ENCODE measurements at regions not wholly inside any gene's neighbourhood (a gene's known extent, or its start where the extent isn't known, plus 50 kb on each side); places are given as distances from the start of the nearest gene placed in this dataset.
"Not testable (repeated sequence)": the region's sequence is repeated elsewhere in the genome, so short reads cannot be mapped to it uniquely, and the experiment has no call there.

DNA sequence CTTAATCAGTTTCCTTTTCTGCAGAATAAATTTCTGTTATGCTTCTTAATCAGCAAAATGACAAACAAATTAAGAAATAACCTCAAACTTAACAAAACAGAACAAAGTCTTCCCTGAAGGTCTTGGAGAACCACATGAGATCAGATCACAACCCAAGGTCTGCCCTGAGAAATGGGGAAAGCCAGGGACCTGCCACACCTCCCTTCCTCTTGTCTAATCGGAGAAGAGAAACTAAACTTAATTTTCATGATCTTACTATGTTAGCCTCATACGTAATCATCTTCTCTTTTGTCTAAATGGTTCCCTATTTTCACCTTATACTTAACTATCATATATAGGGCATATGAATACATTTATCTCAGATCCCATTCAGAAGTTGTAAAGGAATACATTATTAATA, 405.4 kb upstream of the SPATA31A3 start:
- H2AFZ ChIP-seq (ENCODE audit: low read depth, low read length); H3K36me3 ChIP-seq (ENCODE audit: control insufficient read depth, insufficient read depth, low read length); H3K4me2 ChIP-seq (ENCODE audit: insufficient read depth, low read length); H3K9ac ChIP-seq (ENCODE audit: insufficient read depth in 1 of 2, low read depth in 2 of 2, low read length in 2 of 2); ATAC-seq; FAIRE-seq; H4K20me1 ChIP-seq (replicated peaks; ENCODE audit: control insufficient read depth, insufficient read depth, low read length); CTCF ChIA-PET (ENCODE audit: low intra/inter-chr PET ratio); intact Hi-C loops (cut with micrococcal nuclease); H3K27ac ChIP-seq (ENCODE audit: extremely low read depth, low read depth, low read length); H3K4me3 ChIP-seq; H3K27me3 ChIP-seq (ENCODE audit: control insufficient read depth in 2 of 2, insufficient read depth in 2 of 2, low read length in 2 of 2); BruUV-seq (replicated peaks); H3K79me2 ChIP-seq (ENCODE audit: control insufficient read depth, insufficient read depth, low read length); H3K9me3 ChIP-seq (replicated peaks; ENCODE audit: control insufficient read depth, insufficient read depth, low read depth, low read length); H3K4me1 ChIP-seq (replicated peaks in 1 of 2; ENCODE audit: control insufficient read depth in 2 of 2, insufficient read depth in 2 of 2, low read length in 2 of 2); DNase-seq (ENCODE audit: extremely low read depth in 1 of 4, low spot score in 3 of 4); POLR2A ChIA-PET; in situ Hi-C loops (cut with MboI); H3K9me1 ChIP-seq (ENCODE audit: control insufficient read depth, insufficient read depth, low read length): not testable (repeated sequence)
- WGBS (ENCODE audit: insufficient coverage, low coverage, missing lambda C conversion rate), result 0% methylated on average over 1 of the region's 2 CpGs

DNA sequence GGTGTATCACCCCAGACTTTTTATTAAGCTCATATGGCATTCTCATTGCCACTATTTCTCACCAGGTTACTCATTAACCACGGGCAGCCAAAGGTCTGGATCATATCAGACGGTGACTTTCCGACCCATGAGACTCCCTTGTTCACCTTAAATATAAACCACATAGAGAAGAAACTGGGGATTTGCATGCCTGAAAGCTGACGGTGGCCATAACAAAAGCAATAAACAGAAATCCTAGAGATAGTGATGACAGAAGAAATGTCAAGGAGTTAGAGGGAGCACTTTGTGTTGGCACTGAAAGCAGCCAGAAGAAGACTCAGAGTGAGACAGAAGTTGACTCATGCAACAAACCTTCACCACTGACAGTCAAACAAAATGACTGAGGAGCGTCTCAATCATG, 402.4 kb upstream of the SPATA31A3 start:
- CTCF ChIA-PET (ENCODE audit: low intra/inter-chr PET ratio); H3K4me3 ChIP-seq; H3K9ac ChIP-seq (ENCODE audit: insufficient read depth in 1 of 2, low read depth in 2 of 2, low read length in 2 of 2); H3K4me2 ChIP-seq (ENCODE audit: insufficient read depth, low read length); intact Hi-C loops (cut with micrococcal nuclease); H3K9me1 ChIP-seq (ENCODE audit: control insufficient read depth, insufficient read depth, low read length); H3K9me3 ChIP-seq (replicated peaks; ENCODE audit: control insufficient read depth, insufficient read depth, low read depth, low read length); H3K27me3 ChIP-seq (ENCODE audit: control insufficient read depth in 2 of 2, insufficient read depth in 2 of 2, low read length in 2 of 2); H3K36me3 ChIP-seq (ENCODE audit: control insufficient read depth, insufficient read depth, low read length); POLR2A ChIA-PET; in situ Hi-C loops (cut with MboI); DNase-seq (ENCODE audit: extremely low read depth in 1 of 4, low spot score in 3 of 4); H3K27ac ChIP-seq (ENCODE audit: extremely low read depth, low read depth, low read length); H2AFZ ChIP-seq (ENCODE audit: low read depth, low read length); ATAC-seq; FAIRE-seq; H3K4me1 ChIP-seq (replicated peaks in 1 of 2; ENCODE audit: control insufficient read depth in 2 of 2, insufficient read depth in 2 of 2, low read length in 2 of 2); H3K79me2 ChIP-seq (ENCODE audit: control insufficient read depth, insufficient read depth, low read length); H4K20me1 ChIP-seq (replicated peaks; ENCODE audit: control insufficient read depth, insufficient read depth, low read length); BruUV-seq (replicated peaks): not testable (repeated sequence)
- WGBS (ENCODE audit: insufficient coverage, low coverage, missing lambda C conversion rate), result no CpG with 5 or more reads among the region's 5 CpGs

DNA sequence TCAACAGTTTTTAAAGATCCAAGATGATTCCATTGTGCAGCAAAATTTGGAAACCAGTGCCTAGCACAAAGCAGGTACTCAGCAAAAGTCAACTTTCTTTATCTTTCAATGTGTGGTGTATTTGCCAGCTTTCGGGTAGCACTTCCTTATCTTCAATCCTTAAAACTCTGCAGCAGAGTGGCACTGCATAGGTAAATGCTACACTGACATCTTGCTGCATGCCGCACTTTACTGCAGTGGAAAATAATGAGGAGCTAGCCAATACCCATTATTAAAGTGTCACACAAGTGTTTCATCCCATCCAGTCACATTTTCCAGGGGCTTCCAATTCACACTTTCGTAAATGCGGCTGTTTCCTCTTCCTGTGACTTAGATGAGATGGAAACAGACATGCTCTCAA, 401.7 kb upstream of the SPATA31A3 start:
- BruUV-seq (replicated peaks); H3K27me3 ChIP-seq (ENCODE audit: control insufficient read depth in 2 of 2, insufficient read depth in 2 of 2, low read length in 2 of 2); H3K9me1 ChIP-seq (ENCODE audit: control insufficient read depth, insufficient read depth, low read length); ATAC-seq; H3K4me3 ChIP-seq; H3K27ac ChIP-seq (ENCODE audit: extremely low read depth, low read depth, low read length); intact Hi-C loops (cut with micrococcal nuclease); CTCF ChIA-PET (ENCODE audit: low intra/inter-chr PET ratio); in situ Hi-C loops (cut with MboI); H3K4me2 ChIP-seq (ENCODE audit: insufficient read depth, low read length); H3K9ac ChIP-seq (ENCODE audit: insufficient read depth in 1 of 2, low read depth in 2 of 2, low read length in 2 of 2); POLR2A ChIA-PET; FAIRE-seq; H3K4me1 ChIP-seq (replicated peaks in 1 of 2; ENCODE audit: control insufficient read depth in 2 of 2, insufficient read depth in 2 of 2, low read length in 2 of 2); H3K79me2 ChIP-seq (ENCODE audit: control insufficient read depth, insufficient read depth, low read length); H3K36me3 ChIP-seq (ENCODE audit: control insufficient read depth, insufficient read depth, low read length); DNase-seq (ENCODE audit: extremely low read depth in 1 of 4, low spot score in 3 of 4); H4K20me1 ChIP-seq (replicated peaks; ENCODE audit: control insufficient read depth, insufficient read depth, low read length); H3K9me3 ChIP-seq (replicated peaks; ENCODE audit: control insufficient read depth, insufficient read depth, low read depth, low read length); H2AFZ ChIP-seq (ENCODE audit: low read depth, low read length): not testable (repeated sequence)
- no CpG with 5 or more reads among the region's 4 CpGs for WGBS (ENCODE audit: insufficient coverage, low coverage, missing lambda C conversion rate)

GRCh38 chr9:67369664-67370063, 377.3 kb upstream of the SPATA31A3 start:
- H3K27me3 ChIP-seq (ENCODE audit: control insufficient read depth in 2 of 2, insufficient read depth in 2 of 2, low read length in 2 of 2); H3K9me1 ChIP-seq (ENCODE audit: control insufficient read depth, insufficient read depth, low read length); H3K9ac ChIP-seq (ENCODE audit: insufficient read depth in 1 of 2, low read depth in 2 of 2, low read length in 2 of 2); H3K4me1 ChIP-seq (replicated peaks in 1 of 2; ENCODE audit: control insufficient read depth in 2 of 2, insufficient read depth in 2 of 2, low read length in 2 of 2); H3K36me3 ChIP-seq (ENCODE audit: control insufficient read depth, insufficient read depth, low read length); H4K20me1 ChIP-seq (replicated peaks; ENCODE audit: control insufficient read depth, insufficient read depth, low read length); ATAC-seq; in situ Hi-C loops (cut with MboI); BruUV-seq (replicated peaks); H3K27ac ChIP-seq (ENCODE audit: extremely low read depth, low read depth, low read length); H3K4me2 ChIP-seq (ENCODE audit: insufficient read depth, low read length); CTCF ChIA-PET (ENCODE audit: low intra/inter-chr PET ratio); POLR2A ChIA-PET; DNase-seq (ENCODE audit: extremely low read depth in 1 of 4, low spot score in 3 of 4); H3K79me2 ChIP-seq (ENCODE audit: control insufficient read depth, insufficient read depth, low read length); H3K4me3 ChIP-seq; H3K9me3 ChIP-seq (replicated peaks; ENCODE audit: control insufficient read depth, insufficient read depth, low read depth, low read length); FAIRE-seq; intact Hi-C loops (cut with micrococcal nuclease); H2AFZ ChIP-seq (ENCODE audit: low read depth, low read length): not testable (repeated sequence)
- no CpG with 5 or more reads among the region's 2 CpGs for WGBS (ENCODE audit: insufficient coverage, low coverage, missing lambda C conversion rate)
